ENCODE measurements at regions not wholly inside any gene's neighbourhood (a gene's known extent, or its start where the extent isn't known, plus 50 kb on each side); places are given as distances from the start of the nearest gene placed in this dataset.

DNA sequence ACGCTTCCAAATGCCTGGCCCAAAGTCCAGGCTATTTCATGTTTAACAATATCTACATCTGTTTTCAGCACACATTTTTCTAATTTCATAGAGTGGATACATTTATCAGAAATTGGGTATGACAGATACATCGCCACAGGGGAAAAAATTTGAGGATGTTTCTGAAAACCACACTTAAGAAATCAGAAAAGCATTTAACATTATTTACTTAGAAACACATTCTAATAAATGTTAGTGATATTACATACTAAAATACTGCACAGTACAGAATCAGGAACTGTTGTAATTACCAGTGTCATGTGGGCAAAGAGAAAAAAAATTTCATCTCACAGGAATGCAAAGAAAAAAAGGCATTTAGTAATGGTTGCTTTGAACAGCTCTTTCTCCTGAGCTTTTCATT lies 310.5 kb upstream of the KIF2A start:
- TF ChIP-seq FOXP2 (optimal IDR thresholded peaks at IDR 0.05; ENCODE audit: borderline replicate concordance, extremely low read depth, extremely low read length, insufficient read depth) (no peak), POLR2AphosphoS5 (IDR thresholded peaks at IDR 0.05; ENCODE audit: low read depth, low read length) (no peak), TAF1 (IDR thresholded peaks at IDR 0.05; ENCODE audit: borderline replicate concordance, insufficient read depth, low read length) (no peak), SIN3A (IDR thresholded peaks at IDR 0.05; ENCODE audit: borderline replicate concordance, insufficient read depth, low read length) (no peak)
- TF ChIP-seq, protein P1, sequence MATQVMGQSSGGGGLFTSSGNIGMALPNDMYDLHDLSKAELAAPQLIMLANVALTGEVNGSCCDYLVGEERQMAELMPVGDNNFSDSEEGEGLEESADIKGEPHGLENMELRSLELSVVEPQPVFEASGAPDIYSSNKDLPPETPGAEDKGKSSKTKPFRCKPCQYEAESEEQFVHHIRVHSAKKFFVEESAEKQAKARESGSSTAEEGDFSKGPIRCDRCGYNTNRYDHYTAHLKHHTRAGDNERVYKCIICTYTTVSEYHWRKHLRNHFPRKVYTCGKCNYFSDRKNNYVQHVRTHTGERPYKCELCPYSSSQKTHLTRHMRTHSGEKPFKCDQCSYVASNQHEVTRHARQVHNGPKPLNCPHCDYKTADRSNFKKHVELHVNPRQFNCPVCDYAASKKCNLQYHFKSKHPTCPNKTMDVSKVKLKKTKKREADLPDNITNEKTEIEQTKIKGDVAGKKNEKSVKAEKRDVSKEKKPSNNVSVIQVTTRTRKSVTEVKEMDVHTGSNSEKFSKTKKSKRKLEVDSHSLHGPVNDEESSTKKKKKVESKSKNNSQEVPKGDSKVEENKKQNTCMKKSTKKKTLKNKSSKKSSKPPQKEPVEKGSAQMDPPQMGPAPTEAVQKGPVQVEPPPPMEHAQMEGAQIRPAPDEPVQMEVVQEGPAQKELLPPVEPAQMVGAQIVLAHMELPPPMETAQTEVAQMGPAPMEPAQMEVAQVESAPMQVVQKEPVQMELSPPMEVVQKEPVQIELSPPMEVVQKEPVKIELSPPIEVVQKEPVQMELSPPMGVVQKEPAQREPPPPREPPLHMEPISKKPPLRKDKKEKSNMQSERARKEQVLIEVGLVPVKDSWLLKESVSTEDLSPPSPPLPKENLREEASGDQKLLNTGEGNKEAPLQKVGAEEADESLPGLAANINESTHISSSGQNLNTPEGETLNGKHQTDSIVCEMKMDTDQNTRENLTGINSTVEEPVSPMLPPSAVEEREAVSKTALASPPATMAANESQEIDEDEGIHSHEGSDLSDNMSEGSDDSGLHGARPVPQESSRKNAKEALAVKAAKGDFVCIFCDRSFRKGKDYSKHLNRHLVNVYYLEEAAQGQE (IDR thresholded peaks at IDR 0.05; ENCODE audit: insufficient read depth in 1 of 2, low read depth in 2 of 2, low read length in 2 of 2) = no peak

Data from PFSK-1 (cell line).